HepG2 (cell line): ENCODE measurements at regions not wholly inside any gene's neighbourhood (a gene's known extent, or its start where the extent isn't known, plus 50 kb on each side); places are given as distances from the start of the nearest gene placed in this dataset.

Source experiments
- ETS1 ChIP-seq: sonication (generic); formaldehyde crosslinking; IDR thresholded peaks from 2 replicates; pipeline ENCODE4 v1.4.0; 2020; ENCODE audit warnings: missing genetic modification reagents
- EZH2 ChIP-seq: conservative IDR thresholded peaks from 2 replicates; pipeline ENCODE4 v1.6.1; 2012; ENCODE audit warnings: mild to moderate bottlenecking, low read depth, low read length, moderate library complexity
- GABPA ChIP-seq, 2 experiments: IDR thresholded peaks; 2 replicates each; pipeline ENCODE4 v1.6.1; 2011 to 2016; ENCODE audit warnings: low read depth in 2 of 2, low read length in 1 of 2, missing biosample characterization in 1 of 2, missing genetic modification characterization in 1 of 2
- HNF4A ChIP-seq: sonication (generic); formaldehyde crosslinking; IDR thresholded peaks from 2 replicates; pipeline ENCODE4 v1.4.0; 2020; ENCODE audit warnings: missing genetic modification reagents
- KDM5B ChIP-seq: sonication (generic); formaldehyde crosslinking; IDR thresholded peaks from 2 replicates; pipeline ENCODE4 v1.4.0; 2020; ENCODE audit warnings: missing genetic modification reagents, mild to moderate bottlenecking, borderline replicate concordance
- NBN ChIP-seq: fragments of 450-650 bp; conservative IDR thresholded peaks from 2 replicates; pipeline ENCODE4 v1.6.1; 2017
- NR1H2 ChIP-seq: sonication (generic); formaldehyde crosslinking; IDR thresholded peaks from 2 replicates; pipeline ENCODE4 v1.8.1; 2022; ENCODE audit warnings: low read depth, missing genetic modification reagents, borderline replicate concordance
- NR2F1 ChIP-seq, 2 experiments: fragments of 450-650 bp in 1 of 2; formaldehyde crosslinking in 1 of 2; IDR thresholded peaks; 2 replicates each; pipeline versions ENCODE4 v1.5.0 to v1.6.1; 2016 to 2020; ENCODE audit warnings: mild to moderate bottlenecking in 1 of 2, missing compliant biosample characterization in 1 of 2, missing genetic modification reagents in 1 of 2, moderate library complexity in 1 of 2
- RARG ChIP-seq: sonication (generic); formaldehyde crosslinking; IDR thresholded peaks from 2 replicates; pipeline ENCODE4 v1.4.0; 2020; ENCODE audit warnings: low read depth, mild to moderate bottlenecking, missing genetic modification reagents
- SATB2 ChIP-seq: sonication (generic); formaldehyde crosslinking; IDR thresholded peaks from 2 replicates; pipeline ENCODE4 v1.5.0; 2020; ENCODE audit warnings: missing genetic modification reagents
- SMYD3 ChIP-seq: sonication (generic); formaldehyde crosslinking; IDR thresholded peaks from 2 replicates; pipeline ENCODE4 v1.8.1; 2023; ENCODE audit warnings: mild to moderate bottlenecking, missing genetic modification reagents
- SP1 ChIP-seq, 2 experiments: fragments of 450-650 bp in 1 of 2; sonication (generic) in 1 of 2; formaldehyde crosslinking in 1 of 2; IDR thresholded peaks; 2 replicates each; pipeline versions ENCODE4 v1.4.0 to v1.6.1; 2016 to 2020; ENCODE audit warnings: missing genetic modification reagents in 1 of 2
- SP140L ChIP-seq: sonication (generic); formaldehyde crosslinking; IDR thresholded peaks from 2 replicates; pipeline ENCODE4 v1.4.0; 2020; ENCODE audit warnings: missing genetic modification reagents, borderline replicate concordance
- THAP8 ChIP-seq: sonication (generic); formaldehyde crosslinking; IDR thresholded peaks from 2 replicates; pipeline ENCODE4 v1.5.1; 2020; ENCODE audit warnings: missing genetic modification reagents, mild to moderate bottlenecking, borderline replicate concordance
- TRAFD1 ChIP-seq: sonication (generic); formaldehyde crosslinking; IDR thresholded peaks from 2 replicates; pipeline ENCODE4 v1.5.1; 2020; ENCODE audit warnings: missing genetic modification reagents, mild to moderate bottlenecking, borderline replicate concordance
- ZBTB20 ChIP-seq: sonication (generic); formaldehyde crosslinking; IDR thresholded peaks from 2 replicates; pipeline ENCODE4 v1.8.1; 2023; ENCODE audit warnings: missing genetic modification reagents, low read depth, mild to moderate bottlenecking, borderline replicate concordance
- ZBTB37 ChIP-seq: sonication (generic); formaldehyde crosslinking; IDR thresholded peaks from 2 replicates; pipeline ENCODE4 v1.4.0; 2020; ENCODE audit warnings: mild to moderate bottlenecking, missing genetic modification reagents
- ZKSCAN5 ChIP-seq: sonication (generic); formaldehyde crosslinking; IDR thresholded peaks from 2 replicates; pipeline ENCODE4 v1.5.1; 2020; ENCODE audit warnings: mild to moderate bottlenecking, missing genetic modification reagents
- ZNF275 ChIP-seq: sonication (generic); formaldehyde crosslinking; IDR thresholded peaks from 2 replicates; pipeline ENCODE4 v1.8.0; 2022; ENCODE audit warnings: missing genetic modification reagents, mild to moderate bottlenecking, inconsistent platforms, borderline replicate concordance
- ZNF33A ChIP-seq: sonication (generic); formaldehyde crosslinking; IDR thresholded peaks from 2 replicates; pipeline ENCODE4 v1.5.1; 2020; ENCODE audit warnings: missing genetic modification reagents, mild to moderate bottlenecking, moderate library complexity, borderline replicate concordance
- ZNF343 ChIP-seq: sonication (generic); formaldehyde crosslinking; IDR thresholded peaks from 2 replicates; pipeline ENCODE4 v1.4.0; 2020; ENCODE audit warnings: mild to moderate bottlenecking, missing genetic modification reagents
- ZNF549 ChIP-seq: sonication (generic); formaldehyde crosslinking; IDR thresholded peaks from 2 replicates; pipeline ENCODE4 v1.5.0; 2020; ENCODE audit warnings: missing genetic modification reagents
- ZZZ3 ChIP-seq: sonication (generic); formaldehyde crosslinking; IDR thresholded peaks from 2 replicates; pipeline ENCODE4 v1.4.0; 2020; ENCODE audit warnings: missing genetic modification reagents, mild to moderate bottlenecking, borderline replicate concordance

- TF ChIP-seq ZNF343 (CRISPR knock-in tag) (no peak; the same call in 1 of the 2 replicates), KDM5B (CRISPR knock-in tag) (0 out of 2 replicates have a peak, but pooled peaks have one; percentile 5), ETS1 (no peak), ZNF275 (CRISPR knock-in tag) (0 out of 2 replicates have a peak, but pooled peaks have one; percentile 49), EZH2 (no peak), SP1 (IDR thresholded peaks at IDR 0.05) (no peak), SP1 (CRISPR knock-in tag; IDR thresholded peaks at IDR 0.05) (peak; percentile 20; the same call in 1 of the 2 replicates), SATB2 (CRISPR knock-in tag) (no peak), ZNF549 (CRISPR knock-in tag) (no peak), ZBTB37 (CRISPR knock-in tag) (no peak), TRAFD1 (0 out of 2 replicates have a peak, but pooled peaks have one; percentile 21), ZNF33A (CRISPR knock-in tag) (no peak), RARG (CRISPR knock-in tag) (peak; percentile 40; the same call in 1 of the 2 replicates), GABPA (IDR thresholded peaks at IDR 0.05; ENCODE audit: low read depth, low read length) (peak; percentile 19; the same call in 1 of the 2 replicates), GABPA (CRISPR knock-in tag; IDR thresholded peaks at IDR 0.05; ENCODE audit: low read depth) (no peak), HNF4A (CRISPR knock-in tag) (peak; percentile 86), NR2F1 (CRISPR knock-in tag; IDR thresholded peaks at IDR 0.05) (peak; percentile 69 to 79), SP140L (CRISPR knock-in tag) (no peak), SMYD3 (no peak), ZKSCAN5 (CRISPR knock-in tag) (0 out of 2 replicates have a peak, but pooled peaks have one; percentile 25), THAP8 (CRISPR knock-in tag) (no peak), ZZZ3 (CRISPR knock-in tag) (no peak), ZBTB20 (CRISPR knock-in tag) (peak; percentile 87), NR1H2 (CRISPR knock-in tag) (no peak), NBN (no peak)
Measured at GRCh38 chr17:72422505-72423285, 301.9 kb downstream of the SOX9 start (continued).
